B cell (primary cell): ENCODE measurements at regions not wholly inside any gene's neighbourhood (a gene's known extent, or its start where the extent isn't known, plus 50 kb on each side); places are given as distances from the start of the nearest gene placed in this dataset.

Experiments used
- ATAC-seq: fragments of 200-7000 bp; cut with Tn5 transposase; one replicate; pipeline ENCODE4 v1.10.0; 2021; ENCODE audit warnings: low read depth, mild to moderate bottlenecking, moderate number of reproducible peaks, moderate library complexity
- CTCF ChIA-PET: fragments of 350-600 bp; sonication (Branson Sonifier 250); formaldehyde crosslinking; loops from one replicate; lab custom pipeline; 2021; ENCODE audit warnings: antibody characterized with exemption, inconsistent platforms; lab: Charles Lee
- POLR2A ChIA-PET: fragments of 350-600 bp; sonication (Branson Sonifier 250); formaldehyde crosslinking; loops from one replicate; lab custom pipeline; 2021; ENCODE audit warnings: antibody characterized with exemption; lab: Charles Lee
- DNase-seq: peaks from one replicate; pipeline ENCODE4 v3.0.0; 2013
- H2AFZ ChIP-seq: 2 replicates; pipeline ENCODE4 v1.6.1; 2012; ENCODE audit warnings: mild to moderate bottlenecking, low read depth, low read length; ENCODE audit not compliant: insufficient read depth, poor library complexity, severe bottlenecking
- H3K27ac ChIP-seq, 2 donors: 1 replicate in 1 of 2; 2 replicates in 1 of 2; pipeline ENCODE4 v1.5.1; 2012 to 2013; ENCODE audit warnings: low read length in 2 of 2, mild to moderate bottlenecking in 2 of 2, moderate library complexity in 1 of 2
- H3K27me3 ChIP-seq, 4 experiments: fragments of 200-600 bp in 1 of 4; sonication (generic) in 1 of 4; replicated peaks in 1 of 4; 1 replicate in 2 of 4; 2 replicates in 2 of 4; pipeline versions ENCODE4 v1.6.1 to v1.7.0; 2013 to 2016; ENCODE audit warnings: low read length in 3 of 4, mild to moderate bottlenecking in 2 of 4, mixed read lengths in 1 of 4, moderate library complexity in 1 of 4; ENCODE audit not compliant: insufficient read depth in 4 of 4, control insufficient read depth in 3 of 4; ENCODE audit errors: control extremely low read depth in 1 of 4
- H3K36me3 ChIP-seq, 2 experiments: replicated peaks in 1 of 2; 1 replicate in 1 of 2; 2 replicates in 1 of 2; pipeline versions ENCODE4 v1.6.1 to v1.7.1; 2013; ENCODE audit warnings: low read length in 1 of 2; ENCODE audit not compliant: insufficient read depth in 2 of 2, control insufficient read depth in 1 of 2; ENCODE audit errors: control extremely low read depth in 1 of 2, extremely low read depth in 1 of 2
- H3K4me1 ChIP-seq, 2 donors: fragments of 200-600 bp in 1 of 2; sonication (generic) in 1 of 2; 1 replicate in 1 of 2; 2 replicates in 1 of 2; pipeline versions ENCODE4 v1.5.1 to v1.6.1; 2013 to 2017; ENCODE audit warnings: low read length in 2 of 2; ENCODE audit not compliant: control insufficient read depth in 2 of 2, insufficient read depth in 2 of 2
- H3K4me2 ChIP-seq: replicated peaks from 2 replicates; pipeline ENCODE3; 2012; ENCODE audit warnings: mild to moderate bottlenecking, low read depth, low read length; ENCODE audit not compliant: poor library complexity, severe bottlenecking
- H3K4me3 ChIP-seq, 5 experiments: fragments of 200-600 bp in 1 of 5; sonication (generic) in 1 of 5; 1 replicate in 3 of 5; 2 replicates in 2 of 5; pipeline versions ENCODE4 v1.5.1 to v1.7.0; 2011 to 2016; ENCODE audit warnings: low read length in 4 of 5, mild to moderate bottlenecking in 4 of 5, low read depth in 2 of 5, control low read depth in 1 of 5, moderate library complexity in 1 of 5; ENCODE audit not compliant: insufficient read depth in 1 of 5; ENCODE audit errors: control extremely low read depth in 1 of 5, extremely low read depth in 1 of 5
- H3K79me2 ChIP-seq: fragments of 200-600 bp; sonication (generic); one replicate; pipeline ENCODE4 v1.6.0; 2016; ENCODE audit warnings: low read length; ENCODE audit not compliant: control insufficient read depth, insufficient read depth
- H3K9ac ChIP-seq: fragments of 200-600 bp; sonication (generic); 2 replicates; pipeline ENCODE4 v1.6.1; 2017; ENCODE audit warnings: mild to moderate bottlenecking, low read length, moderate library complexity
- H3K9me3 ChIP-seq, 3 donors: one replicate each; pipeline versions ENCODE4 v1.6.1 to v1.7.1; 2013; ENCODE audit warnings: low read length in 2 of 3; ENCODE audit not compliant: control insufficient read depth in 2 of 3, insufficient read depth in 1 of 3; ENCODE audit errors: control extremely low read depth in 1 of 3
- H4K20me1 ChIP-seq: 2 replicates; pipeline ENCODE4 v1.6.0; 2012; ENCODE audit warnings: mild to moderate bottlenecking, low read length; ENCODE audit not compliant: insufficient read depth, control insufficient read depth, poor library complexity, severe bottlenecking
- H3K27ac Mint-ChIP-seq: one replicate; pipeline ENCODE4 v1.8.0; 2021; ENCODE audit warnings: mixed read lengths
- H3K27me3 Mint-ChIP-seq: one replicate; pipeline ENCODE4 v1.8.0; 2021; ENCODE audit warnings: mixed read lengths
- H3K4me1 Mint-ChIP-seq: one replicate; pipeline ENCODE4 v1.8.0; 2021; ENCODE audit warnings: mixed read lengths
- H3K4me3 Mint-ChIP-seq: one replicate; pipeline ENCODE4 v1.8.0; 2021; ENCODE audit warnings: mixed read lengths
- H3K9me3 Mint-ChIP-seq: one replicate; pipeline ENCODE4 v1.8.0; 2022; ENCODE audit warnings: mixed read lengths; ENCODE audit not compliant: insufficient read depth
- EZH2 ChIP-seq: IDR thresholded peaks from 2 replicates; pipeline ENCODE4 v1.6.1; 2012; ENCODE audit warnings: borderline replicate concordance, low read depth, mild to moderate bottlenecking, moderate library complexity, low read length; ENCODE audit not compliant: insufficient read depth, poor library complexity, severe bottlenecking
- WGBS: methylation state at CpG from one replicate; pipeline ENCODE4 v1.1.5; 2013; ENCODE audit warnings: missing lambda C conversion rate; ENCODE audit not compliant: insufficient coverage; 5-methylcytosine and 5-hydroxymethylcytosine counted together
- intact Hi-C: fragments of 100-400 bp; cut with micrococcal nuclease; formaldehyde crosslinking; loops from one replicate; pipeline ENCODE4 v1.10.0; 2022
- TF ChIP-seq, protein P1 (sequence below): fragments of 200-600 bp; IDR thresholded peaks from one replicate; pipeline ENCODE4 v1.8.0; 2022; ENCODE audit warnings: antibody characterized with exemption, mild to moderate bottlenecking

DNA sequence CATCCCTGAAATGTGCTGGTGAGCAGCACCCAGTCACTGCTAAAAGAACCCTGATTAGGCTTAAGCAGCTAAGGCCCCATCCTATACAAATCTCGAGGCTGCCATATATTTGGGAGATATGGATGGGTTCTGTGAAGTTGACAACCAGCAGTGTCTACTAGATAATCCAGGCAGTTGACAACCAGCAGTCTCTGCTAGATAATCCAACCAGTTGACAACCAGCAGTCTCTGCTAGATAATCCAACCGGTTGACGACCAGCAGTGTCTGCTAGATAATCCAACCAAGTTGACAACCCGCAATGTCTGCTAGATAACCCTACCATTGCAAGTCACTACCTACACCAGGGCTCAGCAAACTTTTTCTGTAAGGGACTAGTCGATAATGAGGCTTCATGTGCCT is 58.3 kb upstream of the KDM7A start:
- TF ChIP-seq, protein P1, sequence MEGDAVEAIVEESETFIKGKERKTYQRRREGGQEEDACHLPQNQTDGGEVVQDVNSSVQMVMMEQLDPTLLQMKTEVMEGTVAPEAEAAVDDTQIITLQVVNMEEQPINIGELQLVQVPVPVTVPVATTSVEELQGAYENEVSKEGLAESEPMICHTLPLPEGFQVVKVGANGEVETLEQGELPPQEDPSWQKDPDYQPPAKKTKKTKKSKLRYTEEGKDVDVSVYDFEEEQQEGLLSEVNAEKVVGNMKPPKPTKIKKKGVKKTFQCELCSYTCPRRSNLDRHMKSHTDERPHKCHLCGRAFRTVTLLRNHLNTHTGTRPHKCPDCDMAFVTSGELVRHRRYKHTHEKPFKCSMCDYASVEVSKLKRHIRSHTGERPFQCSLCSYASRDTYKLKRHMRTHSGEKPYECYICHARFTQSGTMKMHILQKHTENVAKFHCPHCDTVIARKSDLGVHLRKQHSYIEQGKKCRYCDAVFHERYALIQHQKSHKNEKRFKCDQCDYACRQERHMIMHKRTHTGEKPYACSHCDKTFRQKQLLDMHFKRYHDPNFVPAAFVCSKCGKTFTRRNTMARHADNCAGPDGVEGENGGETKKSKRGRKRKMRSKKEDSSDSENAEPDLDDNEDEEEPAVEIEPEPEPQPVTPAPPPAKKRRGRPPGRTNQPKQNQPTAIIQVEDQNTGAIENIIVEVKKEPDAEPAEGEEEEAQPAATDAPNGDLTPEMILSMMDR = no peak
- no peak for TF ChIP-seq EZH2
- no peak overlapping the region for H3K4me3 Mint-ChIP-seq
- H3K79me2 ChIP-seq = no peaks in the 10 kb centered on the region
- H3K4me3 ChIP-seq = no peak overlapping the region
- no peaks in the 10 kb centered on the region for H3K9me3 ChIP-seq
- no peak overlapping the region for H3K27ac ChIP-seq
- 100% methylated on average over 2 of the region's 5 CpGs for WGBS
- intact Hi-C loops = loop anchor here (10.0 kb wide), 2 partner anchors 160 to 780 kb away; partner anchors contain the start of genes MRPS33 and SLC37A3
- no peak overlapping the region for H3K9ac ChIP-seq
- ATAC-seq (no peak), DNase-seq (no peak)
- ChIA-PET CTCF (no interaction called here), POLR2A (no interaction called here)
- peaks cover 34% of the 10 kb centered on the region for H3K4me1 Mint-ChIP-seq
- no peaks in the 10 kb centered on the region for H3K9me3 Mint-ChIP-seq
- peaks cover 25 to 42% of the 10 kb centered on the region in 2 donors for H3K4me1 ChIP-seq
- no peaks in the 10 kb centered on the region for H3K27me3 ChIP-seq
- H2AFZ ChIP-seq = no peak overlapping the region
- no peaks in the 10 kb centered on the region for H4K20me1 ChIP-seq
- no peaks in the 10 kb centered on the region for H3K27me3 Mint-ChIP-seq
- H3K27ac Mint-ChIP-seq = no peak overlapping the region
- H3K36me3 ChIP-seq = no peaks in the 10 kb centered on the region
- H3K4me2 ChIP-seq = no peak overlapping the region
